MCF 10A (cell line): ENCODE measurements at regions not wholly inside any gene's neighbourhood (a gene's known extent, or its start where the extent isn't known, plus 50 kb on each side); places are given as distances from the start of the nearest gene placed in this dataset.

ENCODE experiments used
- BruUV-seq: library from RNA; stranded (reverse); fragments of 400-500 nt; replicated peaks from 2 replicates; lab custom pipeline; 2021; lab: Mats Ljungman, UMichigan
- CTCF ChIA-PET: fragments of 300-600 bp; sonication (Branson Sonifier 250); formaldehyde crosslinking; extraction: SDS; loops from one replicate; lab custom pipeline; 2021; ENCODE audit warnings: antibody characterized with exemption, inconsistent platforms; lab: Yijun Ruan, JAX
- POLR2A ChIA-PET: fragments of 300-600, 350-650 bp; sonication (Branson Sonifier 250); formaldehyde crosslinking; extraction: SDS; loops from one replicate; lab custom pipeline; 2020; ENCODE audit warnings: antibody characterized with exemption, inconsistent platforms; lab: Yijun Ruan, JAX
- DNase-seq: peaks from one replicate; pipeline ENCODE4 v3.0.0-alpha.2; 2018; ENCODE audit not compliant: unreplicated experiment
- H3K27ac Mint-ChIP-seq: one replicate; pipeline ENCODE4 v1.8.0; 2022; ENCODE audit warnings: mild to moderate bottlenecking, low read depth, mixed read lengths; ENCODE audit not compliant: unreplicated experiment
- H3K27me3 Mint-ChIP-seq: one replicate; pipeline ENCODE4 v1.8.0; 2022; ENCODE audit warnings: mixed read lengths; ENCODE audit not compliant: insufficient read depth, unreplicated experiment
- H3K36me3 Mint-ChIP-seq: one replicate; pipeline ENCODE4 v1.8.0; 2022; ENCODE audit warnings: mild to moderate bottlenecking, moderate library complexity, mixed read lengths; ENCODE audit not compliant: insufficient read depth, unreplicated experiment
- H3K4me1 Mint-ChIP-seq: one replicate; pipeline ENCODE4 v1.8.0; 2022; ENCODE audit warnings: mixed read lengths; ENCODE audit not compliant: insufficient read depth, unreplicated experiment
- H3K4me3 Mint-ChIP-seq: one replicate; pipeline ENCODE4 v1.8.0; 2022; ENCODE audit warnings: mild to moderate bottlenecking, moderate library complexity, mixed read lengths; ENCODE audit not compliant: unreplicated experiment
- H3K9me3 Mint-ChIP-seq: one replicate; pipeline ENCODE4 v1.8.0; 2022; ENCODE audit warnings: mixed read lengths; ENCODE audit not compliant: unreplicated experiment
- CTCF ChIP-seq: fragments of 200-600 bp; IDR thresholded peaks from one replicate; pipeline ENCODE4 v1.8.0; 2022; ENCODE audit warnings: antibody characterized with exemption, mild to moderate bottlenecking; ENCODE audit not compliant: unreplicated experiment
- intact Hi-C: fragments of 100-400 bp; cut with micrococcal nuclease; formaldehyde crosslinking; loops from 2 replicates; pipeline ENCODE4 v1.14.1; 2022

GRCh38 chr3:17840126-17840525 is 97.7 kb upstream of the TBC1D5 start:
- no peaks in the 10 kb centered on the region for H3K36me3 Mint-ChIP-seq
- POLR2A ChIA-PET, result interaction anchor here (0.6 to 1.4 kb wide), 3 partner anchors 9 to 410 kb away, joined by 3 to 7 read pairs (median 3); partner anchors contain the start of gene TBC1D5
- TF ChIP-seq CTCF, result no peak
- no peaks in the 10 kb centered on the region for H3K9me3 Mint-ChIP-seq
- DNase-seq, result no peak
- no peak overlapping the region for H3K4me3 Mint-ChIP-seq
- no peak overlapping the region for H3K27ac Mint-ChIP-seq
- intact Hi-C loops, result loop anchor here (2.0 to 5.0 kb wide), 3 partner anchors 455 to 1238 kb away; no protein-coding TSS in a partner anchor
- CTCF ChIA-PET, result interaction anchor here (0.6 to 4.7 kb wide), 28 partner anchors 8 to 582 kb away, joined by 3 to 124 read pairs (median 8); partner anchors contain the start of gene TBC1D5
- H3K27me3 Mint-ChIP-seq, result no peaks in the 10 kb centered on the region
- BruUV-seq, result no TSS peak
- H3K4me1 Mint-ChIP-seq, result peaks cover 4% of the 10 kb centered on the region

- Mint-ChIP-seq H3K36me3 (no peaks in the 10 kb centered on the region), H3K27me3 (no peaks in the 10 kb centered on the region), H3K4me3 (no peak overlapping the region), H3K9me3 (no peaks in the 10 kb centered on the region), H3K4me1 (peaks cover 13% of the 10 kb centered on the region), H3K27ac (no peak overlapping the region)
- TF ChIP-seq CTCF, result no peak
- DNase-seq, result no peak
- ChIA-PET POLR2A (interaction anchor here (1.1 kb wide), 1 partner anchor 94 kb away, joined by 3 read pairs; the partner anchor contains the start of gene TBC1D5), CTCF (interaction anchor here (2.1 kb wide), 1 partner anchor 25 kb away, joined by 5 read pairs; no protein-coding TSS in a partner anchor)
- no TSS peak for BruUV-seq
- intact Hi-C loops, result no loop called here
These were observed 94.5 kb upstream of the TBC1D5 start for GRCh38 chr3:17836919-17837318.

GRCh38 chr3:17836092-17836491 is 93.7 kb upstream of the TBC1D5 start:
- H3K4me3 Mint-ChIP-seq, result no peak overlapping the region
- H3K27ac Mint-ChIP-seq, result no peak overlapping the region
- H3K36me3 Mint-ChIP-seq, result no peaks in the 10 kb centered on the region
- DNase-seq, result no peak
- no peaks in the 10 kb centered on the region for H3K27me3 Mint-ChIP-seq
- ChIA-PET POLR2A (no interaction called here), CTCF (no interaction called here)
- no TSS peak for BruUV-seq
- H3K4me1 Mint-ChIP-seq, result peaks cover 17% of the 10 kb centered on the region
- no peak for TF ChIP-seq CTCF
- no peaks in the 10 kb centered on the region for H3K9me3 Mint-ChIP-seq
- intact Hi-C loops, result no loop called here

- DNase-seq, result peak; percentile 34
- CTCF ChIA-PET, result interaction anchor here (0.5 to 1.0 kb wide), 2 partner anchors 281 to 513 kb away, joined by 3 read pairs; no protein-coding TSS in a partner anchor
- no TSS peak for BruUV-seq
These were observed 91.5 kb upstream of the TBC1D5 start for GRCh38 chr3:17833786-17834559.

More at GRCh38 chr3:17833786-17834559, 91.5 kb upstream of the TBC1D5 start:
- Mint-ChIP-seq H3K27ac (no peak overlapping the region), H3K36me3 (no peaks in the 10 kb centered on the region), H3K27me3 (no peaks in the 10 kb centered on the region), H3K4me3 (no peak overlapping the region), H3K9me3 (no peaks in the 10 kb centered on the region), H3K4me1 (peaks cover 20% of the 10 kb centered on the region)
- intact Hi-C loops, result loop anchor here (5.0 kb wide), 1 partner anchor 92 kb away; the partner anchor contains the start of gene TBC1D5
- TF ChIP-seq CTCF, result no peak
- POLR2A ChIA-PET, result interaction anchor here (1.0 kb wide), 1 partner anchor 91 kb away, joined by 3 read pairs; the partner anchor contains the start of gene TBC1D5
